GM21447 (cell line): ENCODE measurements at regions not wholly inside any gene's neighbourhood (a gene's known extent, or its start where the extent isn't known, plus 50 kb on each side); places are given as distances from the start of the nearest gene placed in this dataset.

Experiments
- ATAC-seq: cut with Tn5 transposase; IDR thresholded peaks from one replicate; pipeline ENCODE4 v1.9.1; 2021; ENCODE audit not compliant: unreplicated experiment

DNA sequence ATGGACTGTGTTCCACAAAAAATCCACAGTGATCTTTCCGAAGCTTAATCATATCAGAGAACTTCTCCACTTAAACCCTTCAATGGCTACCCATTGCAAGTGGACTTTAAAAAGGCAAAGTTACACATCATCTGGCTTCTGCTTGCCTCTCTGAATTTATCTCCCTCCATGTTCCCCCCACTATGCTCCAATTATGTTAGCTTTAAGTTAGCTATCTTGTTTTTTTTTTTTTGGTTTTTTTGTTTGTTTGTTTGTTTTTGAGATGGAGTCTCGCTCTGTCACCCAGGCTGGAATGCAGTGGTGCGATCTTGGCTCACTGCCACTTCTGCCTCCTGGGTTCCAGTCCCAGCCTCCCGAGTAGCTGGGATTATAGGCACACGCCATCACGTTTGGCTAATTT is 166.4 kb upstream of the ADGRL2 start:
- no peak for ATAC-seq

DNA sequence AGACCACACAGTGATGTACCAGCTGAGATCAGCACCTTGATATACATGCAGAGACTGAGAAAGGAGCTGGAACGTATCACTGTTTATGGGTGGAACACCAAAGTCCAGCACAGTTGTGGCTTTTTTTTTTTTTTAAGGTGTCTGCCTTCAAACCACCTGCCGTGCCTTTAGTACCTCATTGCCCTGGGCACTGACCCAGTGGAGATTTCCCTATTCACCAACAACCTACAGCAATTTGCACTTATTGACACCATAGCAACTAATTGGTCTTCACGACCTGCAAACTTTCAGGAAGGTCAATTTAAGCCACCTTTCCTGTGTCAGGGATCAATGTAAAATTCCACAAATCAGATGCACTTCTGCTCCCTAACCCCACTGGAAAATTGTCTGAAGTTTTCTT is 181.6 kb upstream of the ADGRL2 start:
- ATAC-seq = no peak

DNA sequence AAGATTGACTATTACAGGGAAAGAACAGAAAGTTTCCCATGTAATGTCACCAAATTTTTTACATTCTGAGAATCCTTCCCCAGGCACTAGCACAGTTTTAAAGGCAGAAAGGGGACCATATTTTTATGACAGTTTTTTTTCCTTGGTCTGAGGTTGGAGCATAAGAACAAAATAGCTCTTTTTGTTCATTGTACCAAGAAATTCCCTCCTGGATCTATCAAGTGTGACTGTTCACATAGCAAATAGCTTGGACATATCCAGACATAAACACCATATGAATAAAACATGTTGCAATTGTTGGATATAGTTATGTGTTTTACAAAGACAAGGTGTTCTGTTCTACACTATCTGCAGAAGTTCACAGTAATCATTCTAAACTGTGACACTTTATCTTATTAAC is 182.4 kb upstream of the ADGRL2 start:
- ATAC-seq = no peak

DNA sequence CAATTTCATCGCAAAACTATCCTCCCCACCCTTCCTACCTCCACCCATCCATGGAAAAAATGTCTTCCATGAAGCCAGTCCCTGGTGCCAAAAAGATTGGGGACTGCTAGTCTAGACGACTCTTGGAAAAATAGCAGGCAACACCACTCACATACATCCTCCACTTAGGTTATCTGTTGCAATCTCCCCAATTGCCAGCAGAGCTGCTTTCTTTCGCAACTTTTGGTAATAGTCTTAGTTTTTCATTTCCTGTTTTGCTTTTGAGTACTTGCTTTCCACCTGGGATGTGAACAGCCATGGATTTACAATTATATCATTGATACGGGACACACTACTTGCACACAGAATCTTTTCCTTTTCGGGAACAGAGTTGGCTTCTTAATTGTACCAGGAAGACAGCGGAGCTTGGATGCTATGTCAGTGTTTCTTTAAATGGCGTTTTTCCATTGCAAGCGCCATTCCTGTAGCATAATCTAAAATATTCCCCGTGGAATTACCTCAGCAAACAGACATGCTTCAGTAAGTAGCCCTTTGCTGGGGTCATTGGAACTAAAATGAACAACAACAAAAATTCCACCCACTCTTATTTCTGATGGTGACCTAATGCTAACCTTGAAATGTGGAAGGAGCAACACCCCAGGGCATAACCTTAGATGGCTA is 183.3 kb upstream of the ADGRL2 start:
- ATAC-seq = no peak

DNA sequence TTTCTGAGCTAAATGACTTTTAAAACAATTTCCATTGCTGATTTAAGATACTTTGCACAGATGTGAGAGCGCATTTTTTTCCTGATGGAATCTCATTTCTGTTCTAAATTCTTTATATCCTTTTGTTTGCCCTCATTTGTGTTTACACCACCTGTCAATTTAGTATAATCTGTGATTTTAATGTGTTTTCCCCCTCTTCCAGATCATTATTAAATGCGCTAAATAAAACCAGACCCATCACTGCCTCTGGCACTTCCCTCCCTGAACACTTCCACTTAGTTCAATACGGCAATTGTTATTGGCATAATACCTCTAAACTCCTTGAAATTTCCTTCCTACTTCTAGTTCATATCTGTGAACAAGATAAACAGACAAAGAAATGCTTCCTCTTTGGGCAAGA is 186.9 kb upstream of the ADGRL2 start:
- ATAC-seq = no peak

DNA sequence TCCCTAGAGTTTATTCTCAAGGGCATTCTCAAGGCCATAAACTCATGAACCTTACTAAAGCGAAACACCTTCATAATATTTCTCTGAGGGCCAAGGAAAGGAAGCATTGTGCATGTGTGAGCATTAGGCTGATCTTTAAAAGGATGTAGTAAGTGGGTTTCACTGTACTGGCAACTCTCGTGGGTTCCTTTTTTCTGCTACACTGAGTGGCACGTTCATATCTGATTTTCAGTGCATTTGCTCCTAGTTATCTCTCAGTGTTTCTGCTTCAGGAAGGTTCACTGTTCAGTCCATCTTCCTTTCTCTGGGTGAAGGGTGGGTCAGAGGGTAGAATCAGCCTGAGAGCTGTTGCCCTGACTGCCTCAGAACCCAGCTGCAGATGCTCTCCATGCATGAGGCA is 192.8 kb upstream of the ADGRL2 start:
- no peak for ATAC-seq

DNA sequence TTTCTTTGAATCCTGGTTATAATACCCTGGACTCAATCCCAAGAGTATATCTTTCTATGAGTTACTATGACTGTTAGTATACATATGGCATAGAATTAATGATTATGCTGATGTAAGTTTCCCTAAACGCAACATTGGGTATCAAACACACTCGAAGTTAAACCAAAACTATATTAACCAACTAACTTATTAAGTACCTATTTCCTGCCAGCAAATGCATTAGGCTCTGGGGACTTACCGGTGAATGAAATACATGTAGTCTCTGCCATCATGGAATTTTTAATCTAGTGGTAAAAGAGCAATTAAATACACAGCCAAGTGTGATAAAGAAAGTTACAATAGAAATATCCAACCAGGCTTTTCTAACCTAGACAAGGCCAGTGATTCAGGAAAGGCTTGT is 193.6 kb upstream of the ADGRL2 start:
- no peak for ATAC-seq

DNA sequence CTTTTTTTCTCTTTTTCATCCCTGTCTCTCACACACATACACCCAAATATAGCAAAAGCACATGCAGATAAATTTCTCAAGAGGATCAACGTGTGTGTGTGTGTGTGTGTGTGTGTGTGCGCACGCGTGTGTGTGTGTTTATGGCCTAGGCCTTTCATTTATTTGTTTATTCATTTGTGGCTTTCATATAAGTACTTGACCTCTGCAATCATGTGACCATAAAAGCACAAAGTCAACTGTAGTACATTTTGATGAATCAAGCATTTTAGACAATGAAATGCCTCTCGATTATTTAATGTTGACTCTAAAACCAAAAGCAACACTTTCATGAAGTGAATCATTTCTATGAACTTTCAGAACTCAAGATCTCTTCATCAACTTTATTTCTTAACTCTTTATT is 194.1 kb upstream of the ADGRL2 start:
- ATAC-seq = no peak

DNA sequence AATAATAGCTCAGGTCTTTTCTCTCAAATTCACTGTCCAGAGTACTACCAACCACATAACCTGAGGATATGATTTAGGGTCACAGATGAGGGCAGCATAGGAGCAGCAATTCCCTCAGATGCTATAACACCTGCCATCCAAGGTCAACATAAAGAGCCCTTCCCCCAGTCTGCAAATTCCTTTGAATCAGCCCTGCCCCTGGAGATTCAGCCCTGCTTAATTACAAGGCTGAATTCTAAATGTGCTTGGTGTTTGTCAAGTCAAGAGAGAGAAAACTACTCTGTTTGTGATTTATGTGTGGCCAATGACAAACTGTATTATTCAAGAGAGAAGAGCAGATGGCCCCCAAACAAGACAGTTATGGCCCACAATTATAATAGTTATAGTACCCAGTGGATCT is 195.7 kb upstream of the ADGRL2 start:
- no peak for ATAC-seq

DNA sequence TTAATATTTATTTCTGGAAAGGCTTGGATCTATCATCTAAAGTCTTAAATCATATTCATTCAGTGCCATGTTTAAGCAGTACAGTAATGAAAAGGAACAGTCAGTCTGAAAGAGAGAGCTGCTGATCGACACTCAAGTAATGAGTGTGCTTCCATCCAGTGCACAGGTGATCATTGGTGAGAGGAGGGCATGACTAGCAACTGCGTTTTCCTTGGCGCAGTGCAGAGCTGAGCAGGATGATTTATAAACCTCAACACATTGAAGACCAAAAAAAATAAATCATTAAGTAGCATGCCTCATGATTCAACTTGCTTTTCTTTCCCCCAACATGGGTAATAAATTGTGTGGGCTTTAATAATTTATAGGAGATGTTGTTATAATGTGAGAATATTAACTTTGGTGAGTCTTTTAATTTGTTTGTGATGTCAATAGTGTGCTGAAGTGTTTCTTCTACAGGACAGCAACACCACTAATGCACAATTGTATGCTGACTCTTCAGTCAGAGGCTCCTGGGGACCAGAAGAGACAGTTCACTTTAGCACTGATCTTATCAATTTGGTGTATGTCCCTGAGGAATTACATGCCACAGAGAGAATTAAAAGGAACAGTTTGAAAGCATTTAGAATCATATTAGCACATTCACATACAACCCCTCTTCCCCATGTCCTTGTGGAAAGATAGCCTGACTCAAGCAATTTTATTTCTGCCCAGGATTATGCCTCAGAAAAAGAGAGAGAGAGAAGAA is 199.7 kb upstream of the ADGRL2 start:
- ATAC-seq = no peak

DNA sequence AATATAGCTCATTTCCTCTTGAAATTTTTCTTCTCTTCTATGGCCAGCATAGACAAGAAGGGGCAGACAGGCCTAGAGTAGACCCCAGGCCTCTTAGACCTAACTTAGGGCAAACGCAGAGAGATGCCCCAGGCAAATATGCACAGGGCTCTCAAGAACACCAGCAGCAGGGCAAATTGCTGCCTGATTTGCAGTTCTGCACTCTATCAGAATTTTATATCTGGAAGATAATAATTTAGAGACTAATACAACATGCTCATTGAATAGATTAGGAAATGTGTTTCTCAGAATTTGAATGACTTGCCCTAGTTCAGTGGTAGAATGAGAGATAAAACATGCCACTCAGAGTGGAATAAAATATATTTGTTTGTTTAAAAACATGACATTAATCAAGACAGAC is 200.4 kb upstream of the ADGRL2 start:
- no peak for ATAC-seq

DNA sequence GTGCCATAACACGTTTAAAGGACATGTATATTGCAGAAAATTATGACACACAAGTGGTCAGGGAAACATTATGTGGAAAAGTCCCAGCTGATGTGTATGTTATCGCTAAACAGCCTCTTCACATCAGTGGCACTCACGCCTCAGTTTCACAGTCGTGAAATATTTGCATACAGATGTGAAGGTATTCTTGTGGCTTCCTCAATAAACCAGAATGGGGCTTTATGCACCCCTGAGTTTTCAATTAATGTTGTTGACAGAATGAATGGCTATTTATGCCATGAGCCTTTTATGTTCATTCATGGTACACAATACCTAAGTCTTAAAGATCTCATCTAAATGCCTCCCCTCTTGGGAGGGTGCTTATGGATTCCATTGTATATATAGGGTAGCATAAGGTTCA is 202.1 kb upstream of the ADGRL2 start:
- no peak for ATAC-seq

DNA sequence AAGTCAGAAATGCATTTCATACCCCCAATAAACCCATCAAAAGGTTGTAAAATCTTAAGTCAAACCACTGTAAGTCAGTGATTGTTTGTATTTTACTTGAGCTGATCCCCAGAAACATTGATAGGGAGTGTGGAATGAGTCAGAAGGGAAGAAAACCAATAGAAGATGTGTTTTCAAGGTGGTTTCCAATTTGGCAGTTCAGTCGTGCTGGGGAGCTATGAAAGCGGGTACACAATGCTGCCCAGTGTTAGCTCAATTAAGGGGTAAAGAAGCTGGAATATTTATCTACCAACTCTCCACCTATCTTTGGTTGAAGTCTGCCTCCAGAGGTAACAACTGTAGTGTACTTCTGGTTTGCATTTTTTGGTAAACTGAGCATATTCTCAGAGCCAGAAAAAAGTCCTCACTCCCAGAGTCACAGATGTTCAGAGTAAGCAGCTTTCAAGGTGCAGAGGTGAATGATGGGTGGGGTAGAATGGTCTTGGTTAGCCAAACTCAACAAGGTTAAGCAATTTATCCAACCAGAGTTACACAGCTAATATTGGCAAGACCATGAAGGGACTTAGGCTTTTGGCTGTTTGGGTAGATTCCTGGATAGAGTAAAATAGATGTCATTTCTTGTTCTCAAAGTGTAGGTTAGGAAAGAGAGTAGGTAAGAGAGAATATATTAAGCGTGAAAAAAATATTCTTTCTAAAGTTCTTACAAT is 202.9 kb upstream of the ADGRL2 start:
- ATAC-seq = no peak

DNA sequence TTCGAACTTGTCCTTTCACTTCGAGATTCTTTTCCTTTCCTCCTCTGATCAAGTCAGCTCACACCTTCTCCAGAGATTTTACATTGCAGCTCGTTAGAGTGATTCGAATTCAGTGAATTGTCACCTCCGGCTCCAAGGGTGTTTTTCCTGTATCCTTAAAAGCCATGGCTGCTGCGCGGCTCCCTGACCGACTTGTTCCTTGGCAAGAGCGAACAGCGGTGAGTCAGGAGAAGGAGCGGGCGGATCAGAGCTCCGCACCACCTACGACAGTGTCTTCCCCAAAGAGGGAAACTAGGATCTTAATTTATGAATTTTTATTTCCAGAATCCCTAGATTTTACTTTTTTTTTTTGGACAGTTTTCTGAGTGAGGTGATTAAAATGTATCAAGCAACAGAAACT is 204.4 kb upstream of the ADGRL2 start:
- ATAC-seq = no peak

DNA sequence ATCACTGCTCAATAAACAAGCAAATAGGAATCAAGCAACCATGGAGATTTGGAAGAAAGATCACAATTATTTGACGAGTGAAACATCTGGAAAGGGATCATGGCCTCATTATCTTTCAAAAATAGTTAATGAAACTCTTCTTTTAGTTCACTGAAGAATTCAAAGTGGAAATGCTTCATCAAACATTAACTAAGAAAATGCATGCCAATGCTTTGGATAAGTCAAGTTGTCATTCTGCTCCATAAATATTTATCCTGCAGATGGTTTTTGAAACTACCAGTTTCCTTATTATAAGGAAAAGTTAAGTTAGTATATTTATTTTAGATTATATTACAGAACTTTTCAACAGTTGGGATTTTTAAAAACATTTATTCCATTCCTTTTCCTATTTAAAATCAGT is 206.5 kb upstream of the ADGRL2 start:
- no peak for ATAC-seq

DNA sequence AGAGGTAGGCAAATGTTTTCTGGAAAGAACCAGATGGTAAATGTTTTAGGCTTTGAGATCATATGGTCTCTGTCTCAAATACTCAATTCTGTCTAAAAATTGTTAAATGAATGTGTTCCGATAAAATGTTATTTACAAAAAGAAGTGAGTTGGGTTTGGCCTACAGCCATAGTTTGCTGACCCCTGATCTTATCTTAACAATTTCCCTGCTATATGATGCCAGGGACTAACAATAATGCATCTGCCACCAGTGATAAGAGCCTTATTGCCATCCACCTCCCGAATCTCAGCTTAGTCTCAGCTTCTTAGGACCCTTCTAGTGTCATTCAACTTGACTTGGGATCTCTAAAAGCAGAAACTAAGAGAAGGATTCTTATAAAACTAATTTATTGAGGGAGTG is 208.5 kb upstream of the ADGRL2 start:
- ATAC-seq = no peak

DNA sequence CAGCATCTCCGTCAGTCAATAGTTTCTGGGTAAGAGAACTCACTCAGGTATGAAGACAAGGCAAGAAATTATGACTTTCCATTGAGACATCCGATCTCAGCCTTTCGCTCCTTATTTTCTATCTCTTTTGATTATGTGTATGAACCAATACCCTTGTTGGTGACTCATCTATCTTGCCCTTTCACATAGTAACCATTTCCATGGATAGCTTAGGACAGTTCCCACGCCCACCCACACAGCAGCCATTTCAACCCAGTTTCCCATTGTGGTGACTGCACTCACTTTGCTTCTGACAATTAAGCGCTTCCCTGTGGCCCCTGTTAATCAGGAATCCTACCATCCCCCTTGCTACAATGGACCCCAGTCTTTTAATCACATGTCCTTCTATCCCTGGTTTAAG is 210.6 kb upstream of the ADGRL2 start:
- no peak for ATAC-seq

DNA sequence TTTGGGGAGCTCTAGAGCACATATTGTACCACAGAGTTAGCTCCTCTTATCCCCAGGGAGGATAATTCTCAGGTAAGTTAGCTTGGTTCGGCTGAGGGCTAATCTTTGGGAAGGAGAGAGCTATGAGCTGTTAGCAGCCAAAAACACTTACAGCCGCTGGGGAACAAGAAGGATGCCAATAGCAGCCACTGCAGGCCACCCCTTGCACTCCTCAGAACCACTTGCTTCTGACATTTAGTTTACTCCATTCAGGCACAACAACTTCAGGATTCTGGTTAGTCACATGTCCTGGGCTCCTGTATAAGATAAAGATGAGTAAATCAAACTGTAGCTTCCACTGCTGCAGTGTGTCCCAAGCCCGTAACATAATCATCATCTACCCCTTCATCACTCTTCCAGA is 212.6 kb upstream of the ADGRL2 start:
- no peak for ATAC-seq

DNA sequence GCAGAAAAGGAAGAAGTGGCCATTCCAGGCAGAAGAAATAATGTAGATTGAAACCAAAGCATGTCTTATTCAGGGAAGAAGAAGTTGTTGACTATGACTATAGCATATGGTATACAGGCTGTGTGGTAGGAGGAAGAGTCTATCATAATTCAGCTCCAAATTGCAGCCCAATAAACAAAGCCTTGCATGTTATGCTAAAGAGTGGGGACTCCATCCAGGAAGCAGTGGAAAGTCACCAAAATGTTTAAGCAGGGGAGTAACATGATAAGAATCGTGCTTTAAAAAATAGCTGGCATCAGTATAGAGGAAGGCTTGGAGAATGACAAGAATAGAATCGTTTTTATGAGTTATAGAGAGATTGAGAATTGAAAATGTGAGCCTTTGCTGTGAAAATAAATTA is 213.3 kb upstream of the ADGRL2 start:
- ATAC-seq = no peak

DNA sequence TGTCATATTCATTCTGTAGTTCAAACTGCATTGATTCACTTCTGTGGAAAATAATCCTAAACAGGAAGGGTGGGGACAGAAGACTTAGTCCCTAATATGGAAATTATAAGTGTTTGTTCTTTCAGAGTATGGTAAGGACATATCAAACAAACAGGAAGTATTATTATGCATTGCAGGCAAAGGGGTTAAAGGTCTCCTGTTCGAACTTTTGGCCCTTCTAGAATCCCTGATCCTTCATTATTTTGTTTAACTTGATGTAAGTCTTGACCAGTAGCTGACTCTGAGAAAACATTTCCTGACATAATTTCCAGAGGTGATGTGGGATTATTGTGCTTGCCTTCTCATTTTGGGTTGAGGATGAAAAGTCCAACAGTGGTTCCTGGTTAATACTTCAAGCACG is 215.4 kb upstream of the ADGRL2 start:
- no peak for ATAC-seq

DNA sequence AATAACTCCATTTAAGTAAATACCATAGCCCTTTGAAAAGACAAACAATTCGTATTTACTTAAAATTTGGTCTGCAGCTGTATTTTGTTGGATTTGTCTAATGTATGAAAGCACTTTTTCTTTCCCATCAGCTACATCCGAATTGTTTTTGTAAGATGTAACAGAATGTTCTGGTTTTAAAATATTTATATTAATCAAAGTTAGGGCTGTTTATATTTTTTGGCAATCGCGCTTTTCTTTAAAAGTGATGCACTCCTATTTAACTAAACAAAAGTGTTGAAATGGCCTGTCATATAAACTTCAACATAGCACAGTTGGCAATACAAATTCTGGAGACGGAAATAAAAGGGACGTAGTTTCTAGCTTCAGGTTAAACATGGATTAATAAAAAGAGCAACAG is 216.3 kb upstream of the ADGRL2 start:
- ATAC-seq = no peak

DNA sequence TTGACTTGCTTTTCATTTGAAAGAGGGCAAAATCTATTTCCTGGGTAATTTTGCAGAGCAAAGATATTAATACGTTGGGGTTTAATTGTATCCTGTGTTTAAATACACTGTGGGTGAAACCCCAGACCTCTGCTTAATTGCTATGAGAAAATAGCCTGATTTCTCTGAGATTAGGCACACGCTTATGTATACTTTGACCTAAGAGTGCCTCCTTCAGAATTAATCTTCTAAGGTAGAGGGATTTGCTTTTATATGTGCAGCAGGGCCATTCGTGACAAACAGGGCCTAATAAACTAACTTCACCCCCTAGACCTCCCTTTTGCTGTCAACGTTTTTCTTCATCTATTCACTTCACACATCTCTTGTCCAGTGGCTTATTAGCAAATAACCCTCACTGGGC is 216.9 kb upstream of the ADGRL2 start:
- no peak for ATAC-seq
